Cardiac fibroblast (primary cell): ENCODE measurements at regions not wholly inside any gene's neighbourhood (a gene's known extent, or its start where the extent isn't known, plus 50 kb on each side); places are given as distances from the start of the nearest gene placed in this dataset.

Experiments
- DNase-seq, 2 donors: peaks; one replicate each; pipeline versions ENCODE4 v3.0.0 to v3.0.0-alpha.2; 2010; ENCODE audit warnings: low read depth in 2 of 2
- H3K4me3 ChIP-seq, 2 donors: replicated peaks in 1 of 2; 1 replicate in 1 of 2; 2 replicates in 1 of 2; pipeline ENCODE4 v1.5.1; 2011; ENCODE audit warnings: low read depth in 2 of 2, low read length in 2 of 2, mild to moderate bottlenecking in 2 of 2, moderate library complexity in 1 of 2
- TF ChIP-seq, protein P1 (sequence below): IDR thresholded peaks from one replicate; pipeline ENCODE4 v1.5.1; 2011; ENCODE audit warnings: low read depth, mild to moderate bottlenecking, low read length, inconsistent platforms

DNA sequence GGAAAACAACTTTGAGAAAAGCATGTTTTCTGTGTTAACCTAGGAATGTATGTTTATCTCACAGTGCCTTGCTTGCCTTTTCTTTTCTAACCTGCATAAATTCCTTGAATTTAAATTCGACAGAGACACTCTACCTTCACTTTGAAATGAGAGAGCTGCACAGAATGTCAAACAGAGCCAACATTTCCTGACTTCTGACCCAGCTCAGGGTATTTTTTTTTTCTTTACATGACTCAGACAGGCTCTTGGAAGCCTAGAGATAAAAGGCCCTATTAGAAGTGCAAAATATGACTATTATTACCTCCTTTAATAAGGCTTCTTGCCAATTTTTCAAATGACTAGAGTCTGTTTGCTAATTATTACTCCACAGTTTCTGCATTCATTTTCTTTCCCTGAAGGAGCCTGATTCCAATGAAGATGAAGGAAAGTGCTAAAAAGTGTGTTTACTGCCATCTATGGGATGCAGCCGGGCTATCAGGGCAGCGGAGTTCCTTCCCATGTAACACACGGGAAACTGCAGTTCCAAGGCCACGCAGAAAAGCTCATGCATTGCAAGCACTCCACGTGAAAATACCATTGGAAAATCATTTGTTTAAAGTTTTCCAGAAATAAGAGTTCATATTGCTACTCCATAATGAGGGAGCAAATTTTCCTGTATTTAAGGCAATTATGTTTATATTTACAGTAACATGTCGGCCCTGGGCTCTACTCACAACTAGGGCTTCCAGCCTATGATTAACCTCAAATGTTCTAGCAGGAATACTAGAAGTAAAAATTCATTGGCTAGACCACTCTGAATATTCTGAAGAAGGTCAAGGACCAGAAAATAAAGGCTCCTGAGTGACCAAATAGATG lies 485.6 kb downstream of the ZSWIM6 start:
- TF ChIP-seq, protein P1, sequence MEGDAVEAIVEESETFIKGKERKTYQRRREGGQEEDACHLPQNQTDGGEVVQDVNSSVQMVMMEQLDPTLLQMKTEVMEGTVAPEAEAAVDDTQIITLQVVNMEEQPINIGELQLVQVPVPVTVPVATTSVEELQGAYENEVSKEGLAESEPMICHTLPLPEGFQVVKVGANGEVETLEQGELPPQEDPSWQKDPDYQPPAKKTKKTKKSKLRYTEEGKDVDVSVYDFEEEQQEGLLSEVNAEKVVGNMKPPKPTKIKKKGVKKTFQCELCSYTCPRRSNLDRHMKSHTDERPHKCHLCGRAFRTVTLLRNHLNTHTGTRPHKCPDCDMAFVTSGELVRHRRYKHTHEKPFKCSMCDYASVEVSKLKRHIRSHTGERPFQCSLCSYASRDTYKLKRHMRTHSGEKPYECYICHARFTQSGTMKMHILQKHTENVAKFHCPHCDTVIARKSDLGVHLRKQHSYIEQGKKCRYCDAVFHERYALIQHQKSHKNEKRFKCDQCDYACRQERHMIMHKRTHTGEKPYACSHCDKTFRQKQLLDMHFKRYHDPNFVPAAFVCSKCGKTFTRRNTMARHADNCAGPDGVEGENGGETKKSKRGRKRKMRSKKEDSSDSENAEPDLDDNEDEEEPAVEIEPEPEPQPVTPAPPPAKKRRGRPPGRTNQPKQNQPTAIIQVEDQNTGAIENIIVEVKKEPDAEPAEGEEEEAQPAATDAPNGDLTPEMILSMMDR: peak; percentile 66
- H3K4me3 ChIP-seq: no peak overlapping the region
- peak; percentile 55 to 66 for DNase-seq

DNA sequence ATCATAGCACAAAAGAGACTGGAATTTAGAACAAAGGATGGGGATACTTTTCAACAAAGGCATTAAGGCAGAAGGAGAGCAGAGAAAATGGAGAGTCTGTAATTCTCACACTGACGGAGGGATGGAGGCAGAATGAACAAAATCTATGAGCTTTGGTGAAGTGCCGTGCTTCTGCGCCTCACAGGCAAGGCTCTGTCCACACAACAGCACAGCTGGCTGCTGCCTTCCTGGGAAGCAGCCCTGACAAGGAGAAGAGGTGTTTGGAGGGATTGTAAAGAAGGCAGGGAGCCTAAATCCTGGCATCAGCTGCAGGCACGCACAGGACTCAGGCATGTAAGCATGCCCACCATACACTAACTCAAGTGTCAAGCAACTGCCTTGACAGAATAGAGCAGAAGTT lies 485.2 kb upstream of the KIF2A start:
- TF ChIP-seq, protein P1: no peak
- DNase-seq: no peak
- H3K4me3 ChIP-seq: no peak overlapping the region

GRCh38 chr5:61821561-61821960 lies 484.4 kb upstream of the KIF2A start:
- no peak overlapping the region for H3K4me3 ChIP-seq
- DNase-seq: no peak
- TF ChIP-seq, protein P1: no peak

GRCh38 chr5:61822584-61822983 lies 483.4 kb upstream of the KIF2A start:
- DNase-seq: no peak
- TF ChIP-seq, protein P1: no peak
- H3K4me3 ChIP-seq: no peak overlapping the region

- H3K4me3 ChIP-seq: no peak overlapping the region
- no peak for DNase-seq
- TF ChIP-seq, protein P1: no peak
Observed at GRCh38 chr5:61823065-61823464, 482.9 kb upstream of the KIF2A start.

DNA sequence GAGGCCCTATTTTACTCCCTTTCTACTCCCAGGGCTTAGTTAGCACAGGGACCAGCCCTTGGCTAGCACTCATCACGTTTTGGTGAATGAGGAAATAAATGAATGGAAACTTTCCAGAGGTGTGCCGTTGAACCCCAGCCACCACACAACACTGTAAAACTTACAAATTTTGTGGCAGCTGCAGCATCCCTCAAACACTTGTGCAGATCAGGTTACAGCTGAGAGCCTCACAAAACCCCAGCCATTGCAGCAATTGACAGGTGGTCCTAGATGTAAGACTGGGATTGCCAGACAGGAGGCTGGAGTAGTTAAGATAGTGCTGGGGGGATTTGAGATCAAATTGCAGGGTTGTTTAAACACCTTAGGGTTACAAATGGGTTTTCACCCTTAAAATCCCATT lies 482.2 kb upstream of the KIF2A start:
- H3K4me3 ChIP-seq: no peak overlapping the region
- DNase-seq: no peak
- TF ChIP-seq, protein P1: no peak
